Calu3 (cell line): ENCODE measurements at regions not wholly inside any gene's neighbourhood (a gene's known extent, or its start where the extent isn't known, plus 50 kb on each side); places are given as distances from the start of the nearest gene placed in this dataset.

ENCODE experiments used
- BruUV-seq: library from RNA; stranded (reverse); fragments of 400-500 nt; replicated peaks from 2 replicates; lab custom pipeline; 2021; lab: Mats Ljungman, UMichigan
- CTCF ChIA-PET: fragments of 300-600 bp; sonication (Branson Sonifier 250); formaldehyde crosslinking; loops from one replicate; lab custom pipeline; 2022; ENCODE audit warnings: antibody characterized with exemption; lab: Charles Lee
- DNase-seq: peaks from one replicate; pipeline ENCODE4 v3.0.0; 2022
- H3K27ac Mint-ChIP-seq: one replicate; pipeline ENCODE4 v1.8.0; 2022; ENCODE audit warnings: mixed read lengths; ENCODE audit not compliant: unreplicated experiment
- H3K27me3 Mint-ChIP-seq: one replicate; pipeline ENCODE4 v1.8.0; 2022; ENCODE audit warnings: mixed read lengths; ENCODE audit not compliant: unreplicated experiment
- H3K36me3 Mint-ChIP-seq: one replicate; pipeline ENCODE4 v1.8.0; 2022; ENCODE audit warnings: mild to moderate bottlenecking, moderate library complexity, mixed read lengths; ENCODE audit not compliant: insufficient read depth, unreplicated experiment
- H3K4me1 Mint-ChIP-seq: one replicate; pipeline ENCODE4 v1.8.0; 2022; ENCODE audit warnings: mild to moderate bottlenecking, low read depth, mixed read lengths; ENCODE audit not compliant: unreplicated experiment
- H3K4me3 Mint-ChIP-seq: one replicate; pipeline ENCODE4 v1.8.0; 2022; ENCODE audit warnings: mild to moderate bottlenecking, low read depth, moderate library complexity, mixed read lengths; ENCODE audit not compliant: unreplicated experiment
- H3K9me3 Mint-ChIP-seq: one replicate; pipeline ENCODE4 v1.8.0; 2022; ENCODE audit warnings: low read depth, mixed read lengths; ENCODE audit not compliant: unreplicated experiment
- intact Hi-C: fragments of 100-400 bp; cut with micrococcal nuclease; formaldehyde crosslinking; loops from one replicate; pipeline ENCODE4 v1.10.0; 2022; ENCODE audit not compliant: unreplicated experiment
- TF ChIP-seq, protein P1 (sequence below): fragments of 200-600 bp; IDR thresholded peaks from one replicate; pipeline ENCODE4 v1.8.0; 2022; ENCODE audit warnings: antibody characterized with exemption; ENCODE audit not compliant: unreplicated experiment

DNA sequence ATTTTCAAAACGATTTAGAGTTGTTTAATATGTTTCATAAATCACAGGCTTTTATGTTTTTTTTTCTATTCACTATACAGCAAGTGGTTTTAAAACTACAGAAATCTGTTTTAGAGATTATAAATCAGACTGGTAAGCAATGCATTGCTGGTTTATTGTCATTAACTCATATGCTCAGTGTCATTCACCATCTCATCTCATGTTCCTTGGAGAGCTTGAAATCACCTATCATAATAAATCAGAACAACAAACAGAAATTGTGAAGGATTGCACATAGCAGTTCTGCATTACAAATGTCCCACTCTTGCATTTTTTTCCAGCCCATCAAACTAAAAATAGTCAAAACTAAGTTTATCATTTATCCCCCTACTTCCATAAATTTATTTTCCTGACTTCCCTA is 470.8 kb downstream of the FSCB start:
- CTCF ChIA-PET, result no interaction called here
- intact Hi-C loops, result no loop called here
- peaks cover 17% of the 10 kb centered on the region for H3K9me3 Mint-ChIP-seq

DNA sequence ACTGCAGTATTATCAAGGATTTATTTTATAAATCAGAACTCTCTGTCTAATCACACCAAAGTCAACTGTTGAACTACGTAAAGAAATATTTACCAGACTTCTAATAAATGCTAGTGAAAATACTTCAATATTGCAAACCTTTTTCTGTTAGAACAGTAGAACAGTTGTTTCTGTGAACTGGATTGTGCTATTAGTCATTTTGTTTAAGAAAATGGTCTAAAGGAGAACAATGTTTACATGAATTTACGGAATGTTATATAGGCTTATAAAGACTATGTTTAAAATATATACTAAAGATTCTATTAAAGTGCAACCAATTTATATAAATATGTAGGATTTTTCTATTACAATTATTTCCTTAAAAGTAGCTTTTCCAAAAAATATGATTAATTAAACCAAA is 471.4 kb downstream of the FSCB start:
- Mint-ChIP-seq H3K27me3 (no peaks in the 10 kb centered on the region), H3K4me3 (no peak overlapping the region), H3K27ac (no peak overlapping the region), H3K36me3 (no peaks in the 10 kb centered on the region), H3K4me1 (no peaks in the 10 kb centered on the region), H3K9me3 (peaks cover 17% of the 10 kb centered on the region)
- CTCF ChIA-PET, result no interaction called here
- TF ChIP-seq, protein P1, sequence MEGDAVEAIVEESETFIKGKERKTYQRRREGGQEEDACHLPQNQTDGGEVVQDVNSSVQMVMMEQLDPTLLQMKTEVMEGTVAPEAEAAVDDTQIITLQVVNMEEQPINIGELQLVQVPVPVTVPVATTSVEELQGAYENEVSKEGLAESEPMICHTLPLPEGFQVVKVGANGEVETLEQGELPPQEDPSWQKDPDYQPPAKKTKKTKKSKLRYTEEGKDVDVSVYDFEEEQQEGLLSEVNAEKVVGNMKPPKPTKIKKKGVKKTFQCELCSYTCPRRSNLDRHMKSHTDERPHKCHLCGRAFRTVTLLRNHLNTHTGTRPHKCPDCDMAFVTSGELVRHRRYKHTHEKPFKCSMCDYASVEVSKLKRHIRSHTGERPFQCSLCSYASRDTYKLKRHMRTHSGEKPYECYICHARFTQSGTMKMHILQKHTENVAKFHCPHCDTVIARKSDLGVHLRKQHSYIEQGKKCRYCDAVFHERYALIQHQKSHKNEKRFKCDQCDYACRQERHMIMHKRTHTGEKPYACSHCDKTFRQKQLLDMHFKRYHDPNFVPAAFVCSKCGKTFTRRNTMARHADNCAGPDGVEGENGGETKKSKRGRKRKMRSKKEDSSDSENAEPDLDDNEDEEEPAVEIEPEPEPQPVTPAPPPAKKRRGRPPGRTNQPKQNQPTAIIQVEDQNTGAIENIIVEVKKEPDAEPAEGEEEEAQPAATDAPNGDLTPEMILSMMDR, result no peak
- DNase-seq, result no peak
- intact Hi-C loops, result no loop called here
- no TSS peak for BruUV-seq

More for the DNA sequence above, 470.8 kb downstream of the FSCB start:
- no peaks in the 10 kb centered on the region for H3K4me1 Mint-ChIP-seq
- no TSS peak for BruUV-seq
- no peaks in the 10 kb centered on the region for H3K27me3 Mint-ChIP-seq
- no peaks in the 10 kb centered on the region for H3K36me3 Mint-ChIP-seq
- DNase-seq, result no peak
- TF ChIP-seq, protein P1, result no peak
- no peak overlapping the region for H3K4me3 Mint-ChIP-seq
- no peak overlapping the region for H3K27ac Mint-ChIP-seq

DNA sequence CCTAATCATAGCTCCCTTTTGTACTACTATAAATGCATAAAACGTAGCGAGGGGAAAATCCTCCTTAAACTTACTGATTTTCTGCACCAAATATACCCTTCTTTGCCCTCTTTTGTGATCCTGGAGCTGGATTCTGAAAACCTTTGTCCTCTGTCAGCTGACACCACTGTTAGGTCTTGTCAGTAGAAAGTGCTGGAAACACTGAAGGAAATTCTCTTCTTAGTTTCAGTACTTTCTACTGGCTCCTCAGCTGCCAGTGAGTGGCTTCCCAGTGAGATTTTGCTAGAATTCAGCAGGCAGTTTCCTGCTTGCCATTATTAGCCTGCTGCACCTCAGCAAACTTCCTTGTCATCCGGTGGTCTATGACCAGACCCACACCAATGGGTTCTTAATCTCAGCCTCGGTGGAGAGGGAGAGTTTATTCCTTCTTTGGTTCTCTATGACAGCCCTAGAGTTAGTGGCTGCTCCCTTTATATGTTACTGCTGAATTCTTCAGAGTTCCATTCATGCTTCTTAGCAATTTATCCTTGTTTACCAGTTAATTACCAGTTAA is 476.2 kb downstream of the FSCB start:
- Mint-ChIP-seq H3K27ac (no peak overlapping the region), H3K27me3 (no peaks in the 10 kb centered on the region), H3K4me3 (no peak overlapping the region), H3K36me3 (no peaks in the 10 kb centered on the region), H3K4me1 (no peaks in the 10 kb centered on the region), H3K9me3 (peaks cover 5% of the 10 kb centered on the region)
- intact Hi-C loops, result no loop called here
- CTCF ChIA-PET, result no interaction called here
- BruUV-seq, result no TSS peak
- no peak for DNase-seq
- TF ChIP-seq, protein P1, result no peak

DNA sequence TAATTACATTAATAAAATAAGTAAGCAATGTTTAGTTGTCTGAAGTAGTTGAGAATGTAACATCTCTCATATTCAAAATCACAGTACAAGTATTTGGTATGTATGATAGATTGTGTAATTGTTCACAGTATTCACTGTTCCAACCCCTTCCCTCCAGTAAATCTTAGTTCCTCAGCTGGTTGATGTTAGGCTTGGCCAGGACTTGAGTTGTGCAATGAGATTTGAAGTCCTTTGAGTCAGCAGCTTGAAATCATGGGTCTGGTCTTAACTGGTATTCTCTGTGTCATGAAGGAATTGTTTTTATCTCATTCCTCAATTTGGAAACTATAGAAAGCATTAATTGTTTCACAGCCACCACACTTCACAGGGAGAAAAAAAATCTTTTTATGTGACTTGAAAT is 477.1 kb downstream of the FSCB start:
- Mint-ChIP-seq H3K4me3 (no peak overlapping the region), H3K36me3 (no peaks in the 10 kb centered on the region), H3K4me1 (no peaks in the 10 kb centered on the region), H3K27ac (no peak overlapping the region), H3K9me3 (peaks cover 5% of the 10 kb centered on the region), H3K27me3 (no peaks in the 10 kb centered on the region)
- no peak for DNase-seq
- intact Hi-C loops, result no loop called here
- CTCF ChIA-PET, result no interaction called here
- TF ChIP-seq, protein P1, result no peak
- no TSS peak for BruUV-seq
